GOT3 (cell line): ENCODE measurements at regions not wholly inside any gene's neighbourhood (a gene's known extent, or its start where the extent isn't known, plus 50 kb on each side); places are given as distances from the start of the nearest gene placed in this dataset.

ENCODE experiments used
- DNase-seq: peaks from one replicate; lab custom pipeline; 2025; ENCODE audit warnings: mixed read lengths; lab: John Stamatoyannopoulos, UW

GRCh38 chr3:115520241-115520640 lies 103.1 kb upstream of the GAP43 start:
- DNase-seq, result no peak

DNA sequence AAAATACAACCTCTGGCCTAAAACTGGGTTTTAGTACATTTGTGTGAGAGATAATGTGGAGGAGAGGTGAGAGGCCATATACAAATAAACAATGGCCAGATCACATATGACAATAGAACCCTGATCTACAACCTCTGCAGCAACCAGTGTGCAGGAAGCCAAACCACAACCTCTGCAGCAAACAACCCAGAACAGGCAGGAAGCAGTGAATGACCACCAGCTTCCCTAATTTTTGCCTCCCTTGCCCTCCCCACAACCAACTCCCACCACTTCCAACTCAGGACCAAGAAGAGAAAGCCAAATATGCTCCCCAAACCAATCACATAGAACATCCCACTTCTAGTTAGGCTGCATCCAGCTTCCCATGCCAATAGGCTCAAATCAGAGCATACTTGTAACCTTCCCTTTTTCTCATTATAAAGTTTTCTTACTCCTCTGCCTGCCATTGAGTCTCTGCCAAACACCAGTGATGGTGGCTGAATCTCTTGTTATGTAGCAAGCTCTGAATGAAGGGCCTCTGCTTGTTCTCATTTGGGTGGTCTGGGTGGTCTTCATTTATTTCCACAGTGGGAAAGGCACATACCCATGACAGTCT lies 102.6 kb upstream of the GAP43 start:
- DNase-seq, result no peak

DNA sequence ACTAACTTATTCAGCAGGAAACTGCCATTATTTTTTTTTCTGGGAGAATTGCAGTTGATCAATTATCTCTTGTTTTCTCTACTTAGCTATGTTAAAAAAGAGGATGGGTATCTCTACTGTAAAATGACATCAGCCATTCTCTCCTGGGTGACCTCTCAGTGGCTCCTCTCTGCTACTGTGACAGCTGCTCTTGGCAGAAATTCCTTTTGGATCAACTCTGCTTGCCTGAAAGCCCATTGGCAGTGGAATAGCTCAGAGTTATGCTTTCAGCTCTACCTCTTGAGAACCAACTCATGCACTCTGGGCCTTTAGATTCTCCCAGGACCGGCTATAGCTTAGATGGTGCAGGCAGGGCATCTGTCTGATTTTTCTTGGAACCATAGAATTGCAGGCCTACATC lies 99.9 kb upstream of the GAP43 start:
- DNase-seq, result no peak

- no peak for DNase-seq
Observed at GRCh38 chr3:115524549-115524948, 98.8 kb upstream of the GAP43 start.

DNA sequence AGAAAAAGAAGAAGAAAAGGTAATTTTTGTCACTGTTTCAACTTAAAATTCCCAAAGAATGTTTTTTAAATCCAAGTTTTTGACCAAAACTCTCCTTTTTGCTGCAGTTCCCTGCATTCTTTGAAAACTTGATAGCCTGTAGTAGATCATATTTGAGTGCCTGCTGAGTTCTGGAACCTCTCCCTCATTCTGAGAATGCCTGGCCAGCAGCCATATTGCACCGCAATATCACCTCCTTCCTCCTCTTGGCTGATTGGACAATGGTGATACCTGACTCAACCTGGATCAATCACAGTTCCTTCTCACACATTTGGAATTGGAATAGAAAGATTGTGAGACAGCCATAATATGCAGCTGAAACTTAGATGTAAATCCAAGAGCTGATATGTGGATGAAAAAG lies 97.6 kb upstream of the GAP43 start:
- no peak for DNase-seq

- no peak for DNase-seq
Observed at GRCh38 chr3:115533218-115533617, 90.1 kb upstream of the GAP43 start.

- DNase-seq, result no peak
Observed at GRCh38 chr3:115536171-115536570, 87.1 kb upstream of the GAP43 start.

GRCh38 chr3:115537669-115538068 lies 85.6 kb upstream of the GAP43 start:
- DNase-seq, result no peak

- DNase-seq, result no peak
Observed at GRCh38 chr3:115547207-115547606, 76.1 kb upstream of the GAP43 start.

- no peak for DNase-seq
Observed at GRCh38 chr3:115548611-115549010, 74.7 kb upstream of the GAP43 start.

- DNase-seq, result no peak
Observed at GRCh38 chr3:115549071-115549470, 74.2 kb upstream of the GAP43 start.

DNA sequence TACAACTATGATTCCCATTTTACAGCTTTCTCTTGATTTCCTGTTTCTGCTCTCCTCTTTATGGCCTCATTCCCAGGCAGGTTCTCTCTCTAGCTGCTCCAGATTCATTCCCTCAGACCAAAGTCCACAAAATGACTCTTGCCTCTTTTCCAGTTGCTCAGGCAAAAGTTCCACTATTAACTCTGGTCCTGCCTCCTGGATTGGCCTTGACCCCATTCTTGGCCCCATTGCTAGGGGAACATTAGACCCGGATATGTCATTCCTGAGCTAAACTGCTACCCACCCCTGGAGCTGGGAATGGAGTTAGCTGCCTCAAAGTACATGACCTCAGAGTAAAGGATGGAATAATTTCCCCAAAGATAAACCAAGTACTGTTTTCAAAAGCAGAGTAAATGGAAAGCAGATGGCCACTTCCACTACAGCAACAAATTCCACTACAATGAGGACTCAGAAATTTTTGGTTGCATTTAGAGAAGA lies 73.0 kb upstream of the GAP43 start:
- DNase-seq, result no peak

DNA sequence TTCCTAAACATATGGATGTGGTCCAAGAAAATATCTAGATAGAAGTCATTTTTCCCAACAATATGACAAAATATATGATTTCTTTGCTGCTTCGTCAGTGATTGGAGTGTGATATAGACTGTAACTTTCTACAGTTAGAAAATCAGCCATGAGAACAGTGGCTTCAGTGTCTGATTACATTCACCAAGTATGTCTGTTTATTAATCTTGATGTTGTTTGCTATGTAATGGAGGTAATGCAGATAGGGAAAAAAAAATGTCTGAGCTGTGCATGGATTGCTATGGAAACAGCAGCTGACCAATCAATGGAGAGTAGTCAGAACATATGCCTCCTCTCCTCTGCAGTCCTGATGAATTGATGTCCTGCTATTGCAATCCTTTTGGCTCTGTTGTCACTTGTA lies 72.3 kb upstream of the GAP43 start:
- DNase-seq, result no peak

GRCh38 chr3:115552007-115552406 lies 71.3 kb upstream of the GAP43 start:
- no peak for DNase-seq

DNA sequence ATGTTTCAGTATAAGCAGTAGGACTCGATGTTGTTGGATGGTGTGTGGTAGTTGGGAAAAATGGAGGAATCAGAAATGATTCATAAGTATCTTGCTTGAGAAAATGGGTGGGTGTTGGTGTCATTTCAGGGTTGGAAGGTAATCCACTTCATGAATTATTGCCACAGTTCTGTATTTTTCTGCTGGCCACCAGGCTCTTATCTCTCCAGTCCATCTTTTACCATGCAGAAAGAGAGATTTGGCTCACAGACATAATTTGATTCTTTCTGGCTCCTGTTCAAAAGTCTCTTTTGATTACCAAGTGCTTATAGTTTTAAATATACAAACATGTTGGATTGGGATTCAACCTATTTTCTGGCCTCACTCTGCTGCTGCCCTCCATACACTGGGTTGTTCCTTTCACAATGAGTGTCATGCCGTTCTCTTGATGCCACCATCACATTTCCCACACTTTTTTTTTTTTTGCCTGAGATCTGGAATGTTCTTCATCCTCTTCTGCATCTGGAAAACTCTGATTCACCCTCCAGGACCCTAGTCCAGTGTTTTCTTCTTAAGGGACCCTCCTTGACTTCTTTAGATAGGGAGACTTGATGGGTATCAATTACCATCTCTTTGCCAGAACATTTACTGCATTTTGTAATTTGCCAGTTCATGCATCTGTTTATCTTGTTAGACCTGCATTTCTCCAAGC lies 69.4 kb upstream of the GAP43 start:
- no peak for DNase-seq

GRCh38 chr3:115554487-115554807 lies 68.9 kb upstream of the GAP43 start:
- no peak for DNase-seq

- DNase-seq, result no peak
Observed at GRCh38 chr3:115562636-115563267, 60.6 kb upstream of the GAP43 start.

GRCh38 chr3:115563984-115564383 lies 59.3 kb upstream of the GAP43 start:
- DNase-seq, result no peak

- no peak for DNase-seq
Observed at GRCh38 chr3:115571413-115571812, 51.9 kb upstream of the GAP43 start.
